A673 (cell line): ENCODE measurements at regions not wholly inside any gene's neighbourhood (a gene's known extent, or its start where the extent isn't known, plus 50 kb on each side); places are given as distances from the start of the nearest gene placed in this dataset.

Experiments used
- CTCF ChIP-seq: fragments of 300-800, 200-600 bp; sonication (generic); conservative IDR thresholded peaks from 2 replicates; pipeline ENCODE4 v1.5.1; 2017; ENCODE audit warnings: low read depth, mild to moderate bottlenecking, antibody characterized with exemption, low read length, moderate library complexity, mixed read lengths
- EZH2 ChIP-seq: fragments of 200-600 bp; sonication (generic); IDR thresholded peaks from 2 replicates; pipeline ENCODE4 v1.6.1; 2017; ENCODE audit warnings: borderline replicate concordance, low read depth, mild to moderate bottlenecking, mixed read lengths, antibody characterized with exemption, low read length; ENCODE audit not compliant: poor library complexity, severe bottlenecking

- TF ChIP-seq CTCF (no peak), EZH2 (no peak)
These were observed 372.2 kb upstream of the MGMT start for GRCh38 chr10:129094861-129095260.
